HepG2 (cell line): ENCODE measurements at regions not wholly inside any gene's neighbourhood (a gene's known extent, or its start where the extent isn't known, plus 50 kb on each side); places are given as distances from the start of the nearest gene placed in this dataset.
A peak's percentile ranks its signal among the peaks of the same experiment; 100 is the strongest.

ENCODE experiments used
- KDM5B ChIP-seq: sonication (generic); formaldehyde crosslinking; IDR thresholded peaks from 2 replicates; pipeline ENCODE4 v1.4.0; 2020; ENCODE audit warnings: missing genetic modification reagents, mild to moderate bottlenecking, borderline replicate concordance
- KLF12 ChIP-seq: sonication (generic); formaldehyde crosslinking; IDR thresholded peaks from 2 replicates; pipeline ENCODE4 v1.4.0; 2020; ENCODE audit warnings: missing genetic modification reagents, borderline replicate concordance
- MYNN ChIP-seq: sonication (generic); formaldehyde crosslinking; IDR thresholded peaks from 2 replicates; pipeline ENCODE4 v1.4.0; 2020; ENCODE audit warnings: mild to moderate bottlenecking, low read depth, missing genetic modification reagents
- NCOR1 ChIP-seq: fragments of 200-600 bp; sonication (generic); IDR thresholded peaks from 2 replicates; pipeline ENCODE4 v1.7.0; 2017; ENCODE audit warnings: antibody characterized with exemption, low read length, borderline replicate concordance
- NFE2L2 ChIP-seq: fragments of 150-350 bp; IDR thresholded peaks from 2 replicates; pipeline ENCODE4 v1.6.1; 2014; ENCODE audit warnings: low read length
- SIX1 ChIP-seq: sonication (generic); formaldehyde crosslinking; IDR thresholded peaks from 2 replicates; pipeline ENCODE4 v1.4.0; 2020; ENCODE audit warnings: missing genetic modification reagents, borderline replicate concordance
- SMAD9 ChIP-seq: sonication (generic); formaldehyde crosslinking; IDR thresholded peaks from 2 replicates; pipeline ENCODE4 v1.5.1; 2020; ENCODE audit warnings: mild to moderate bottlenecking, missing genetic modification reagents
- SMYD3 ChIP-seq: sonication (generic); formaldehyde crosslinking; IDR thresholded peaks from 2 replicates; pipeline ENCODE4 v1.8.1; 2023; ENCODE audit warnings: mild to moderate bottlenecking, missing genetic modification reagents
- SNAPC2 ChIP-seq: sonication (generic); formaldehyde crosslinking; IDR thresholded peaks from 2 replicates; pipeline ENCODE4 v1.8.1; 2022; ENCODE audit warnings: mild to moderate bottlenecking, missing genetic modification reagents
- SPEN ChIP-seq: sonication (generic); formaldehyde crosslinking; IDR thresholded peaks from 2 replicates; pipeline ENCODE4 v1.5.1; 2020; ENCODE audit warnings: low read depth, mild to moderate bottlenecking, missing genetic modification reagents
- TRIM22 ChIP-seq: fragments of 450-650 bp; IDR thresholded peaks from 2 replicates; pipeline ENCODE4 v1.6.1; 2017
- ZBTB1 ChIP-seq: sonication (generic); formaldehyde crosslinking; IDR thresholded peaks from 2 replicates; pipeline ENCODE4 v1.4.0; 2020; ENCODE audit warnings: missing genetic modification reagents, borderline replicate concordance
- ZEB1 ChIP-seq: IDR thresholded peaks from 2 replicates; pipeline ENCODE4 v1.6.1; 2012; ENCODE audit warnings: mild to moderate bottlenecking, low read depth, inconsistent platforms; ENCODE audit not compliant: insufficient replicate concordance
- ZFAT ChIP-seq: sonication (generic); formaldehyde crosslinking; conservative IDR thresholded peaks from 2 replicates; pipeline ENCODE4 v1.8.1; 2023; ENCODE audit warnings: missing genetic modification reagents, inconsistent platforms
- ZNF12 ChIP-seq: sonication (generic); formaldehyde crosslinking; IDR thresholded peaks from 2 replicates; pipeline ENCODE4 v1.5.0; 2020; ENCODE audit warnings: missing genetic modification reagents
- ZNF296 ChIP-seq: sonication (generic); formaldehyde crosslinking; conservative IDR thresholded peaks from 2 replicates; pipeline ENCODE4 v1.5.0; 2020; ENCODE audit warnings: mild to moderate bottlenecking, missing genetic modification reagents
- ZNF781 ChIP-seq: sonication (generic); formaldehyde crosslinking; IDR thresholded peaks from 2 replicates; pipeline ENCODE4 v1.5.1; 2020; ENCODE audit warnings: borderline replicate concordance, mild to moderate bottlenecking, missing genetic modification reagents; ENCODE audit errors: not compliant biosample characterization
- ZSCAN25 ChIP-seq: sonication (generic); formaldehyde crosslinking; IDR thresholded peaks from 2 replicates; pipeline ENCODE4 v1.8.0; 2022; ENCODE audit warnings: mild to moderate bottlenecking, missing genetic modification reagents
- ZSCAN31 ChIP-seq: sonication (generic); formaldehyde crosslinking; IDR thresholded peaks from 2 replicates; pipeline ENCODE4 v1.5.0; 2020; ENCODE audit warnings: low read depth, mild to moderate bottlenecking, missing genetic modification reagents
- ZSCAN5A ChIP-seq: sonication (generic); formaldehyde crosslinking; IDR thresholded peaks from 2 replicates; pipeline ENCODE4 v1.8.0; 2022; ENCODE audit warnings: mild to moderate bottlenecking, missing genetic modification reagents, borderline replicate concordance
- TF ChIP-seq, protein P1 (sequence below): sonication (generic); formaldehyde crosslinking; IDR thresholded peaks from 2 replicates; pipeline ENCODE4 v1.4.0; 2020; ENCODE audit warnings: missing genetic modification reagents, borderline replicate concordance
- TF ChIP-seq, protein P2 (sequence below): sonication (generic); formaldehyde crosslinking; IDR thresholded peaks from 2 replicates; pipeline ENCODE4 v1.5.0; 2020; ENCODE audit warnings: mild to moderate bottlenecking, missing genetic modification reagents

DNA sequence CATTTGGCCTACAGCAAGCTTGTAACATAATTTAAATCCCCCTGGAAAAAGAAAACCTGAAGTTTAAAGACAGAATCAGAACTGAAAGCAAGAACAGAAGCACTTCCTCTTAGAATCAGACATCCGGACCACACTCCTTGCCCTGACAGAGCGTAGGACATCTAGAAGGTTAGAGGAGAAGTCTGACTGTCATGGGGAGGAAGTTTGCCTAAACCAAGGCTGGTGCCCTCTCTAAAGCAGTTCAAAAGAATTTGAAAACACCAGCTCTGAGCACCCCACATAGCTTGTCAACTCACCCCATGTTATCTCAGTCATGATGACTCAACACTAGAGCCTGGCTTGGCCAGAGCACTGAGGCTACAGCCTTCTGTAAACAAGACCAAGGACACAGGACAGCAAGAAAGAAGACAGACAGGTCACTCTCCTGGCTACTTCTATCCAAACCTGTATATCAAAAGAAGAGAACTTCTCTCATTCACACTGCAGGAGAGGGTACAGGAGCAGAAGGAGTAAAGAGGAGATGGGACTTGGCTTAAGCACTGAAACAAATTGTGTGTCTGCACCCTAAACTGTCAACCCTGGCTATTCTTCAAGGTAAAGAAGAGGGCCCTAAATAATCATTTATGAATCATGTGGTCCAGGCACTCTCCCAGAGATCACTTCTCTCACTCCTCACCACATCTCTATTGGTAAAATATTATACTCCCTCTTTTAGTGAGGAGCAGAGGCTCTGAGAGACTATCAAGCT is 198.6 kb downstream of the MEMO1 start (continued):
- TF ChIP-seq NCOR1 (no peak), ZSCAN31 (CRISPR knock-in tag) (no peak), SMYD3 (CRISPR knock-in tag) (no peak), MYNN (CRISPR knock-in tag) (no peak), ZSCAN25 (no peak), KLF12 (CRISPR knock-in tag) (no peak), ZNF12 (CRISPR knock-in tag) (peak; percentile 64; the same call in 1 of the 2 replicates), NFE2L2 (peak; percentile 81), ZEB1 (no peak), ZNF296 (no peak), ZNF781 (CRISPR knock-in tag) (no peak), SIX1 (no peak), SPEN (CRISPR knock-in tag) (no peak), TRIM22 (no peak), ZBTB1 (no peak), KDM5B (no peak), ZFAT (no peak), SNAPC2 (CRISPR knock-in tag) (no peak), ZSCAN5A (CRISPR knock-in tag) (no peak), SMAD9 (CRISPR knock-in tag) (no peak)
- TF ChIP-seq, protein P1, sequence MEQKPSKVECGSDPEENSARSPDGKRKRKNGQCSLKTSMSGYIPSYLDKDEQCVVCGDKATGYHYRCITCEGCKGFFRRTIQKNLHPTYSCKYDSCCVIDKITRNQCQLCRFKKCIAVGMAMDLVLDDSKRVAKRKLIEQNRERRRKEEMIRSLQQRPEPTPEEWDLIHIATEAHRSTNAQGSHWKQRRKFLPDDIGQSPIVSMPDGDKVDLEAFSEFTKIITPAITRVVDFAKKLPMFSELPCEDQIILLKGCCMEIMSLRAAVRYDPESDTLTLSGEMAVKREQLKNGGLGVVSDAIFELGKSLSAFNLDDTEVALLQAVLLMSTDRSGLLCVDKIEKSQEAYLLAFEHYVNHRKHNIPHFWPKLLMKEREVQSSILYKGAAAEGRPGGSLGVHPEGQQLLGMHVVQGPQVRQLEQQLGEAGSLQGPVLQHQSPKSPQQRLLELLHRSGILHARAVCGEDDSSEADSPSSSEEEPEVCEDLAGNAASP (CRISPR knock-in tag), result peak; percentile 74
- TF ChIP-seq, protein P2, sequence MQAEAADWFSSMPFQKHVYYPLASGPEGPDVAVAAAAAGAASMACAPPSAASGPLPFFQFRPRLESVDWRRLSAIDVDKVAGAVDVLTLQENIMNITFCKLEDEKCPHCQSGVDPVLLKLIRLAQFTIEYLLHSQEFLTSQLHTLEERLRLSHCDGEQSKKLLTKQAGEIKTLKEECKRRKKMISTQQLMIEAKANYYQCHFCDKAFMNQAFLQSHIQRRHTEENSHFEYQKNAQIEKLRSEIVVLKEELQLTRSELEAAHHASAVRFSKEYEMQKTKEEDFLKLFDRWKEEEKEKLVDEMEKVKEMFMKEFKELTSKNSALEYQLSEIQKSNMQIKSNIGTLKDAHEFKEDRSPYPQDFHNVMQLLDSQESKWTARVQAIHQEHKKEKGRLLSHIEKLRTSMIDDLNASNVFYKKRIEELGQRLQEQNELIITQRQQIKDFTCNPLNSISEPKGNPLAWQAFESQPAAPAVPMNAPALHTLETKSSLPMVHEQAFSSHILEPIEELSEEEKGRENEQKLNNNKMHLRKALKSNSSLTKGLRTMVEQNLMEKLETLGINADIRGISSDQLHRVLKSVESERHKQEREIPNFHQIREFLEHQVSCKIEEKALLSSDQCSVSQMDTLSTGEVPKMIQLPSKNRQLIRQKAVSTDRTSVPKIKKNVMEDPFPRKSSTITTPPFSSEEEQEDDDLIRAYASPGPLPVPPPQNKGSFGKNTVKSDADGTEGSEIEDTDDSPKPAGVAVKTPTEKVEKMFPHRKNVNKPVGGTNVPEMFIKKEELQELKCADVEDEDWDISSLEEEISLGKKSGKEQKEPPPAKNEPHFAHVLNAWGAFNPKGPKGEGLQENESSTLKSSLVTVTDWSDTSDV (CRISPR knock-in tag), result no peak
